Panc1 (cell line): ENCODE measurements at regions not wholly inside any gene's neighbourhood (a gene's known extent, or its start where the extent isn't known, plus 50 kb on each side); places are given as distances from the start of the nearest gene placed in this dataset.

Experiments used
- CTCF ChIP-seq: fragments of 450-650 bp; IDR thresholded peaks from 2 replicates; pipeline ENCODE4 v1.5.1; 2017; ENCODE audit warnings: mild to moderate bottlenecking
- POLR2AphosphoS5 ChIP-seq: IDR thresholded peaks from 2 replicates; pipeline ENCODE4 v1.6.1; 2012; ENCODE audit warnings: mild to moderate bottlenecking, low read depth, low read length, moderate library complexity
- REST ChIP-seq, 2 experiments: IDR thresholded peaks; 2 replicates each; pipeline ENCODE4 v1.6.1; 2011 to 2012; ENCODE audit warnings: low read depth in 2 of 2, control low read depth in 1 of 2, low read length in 1 of 2, mild to moderate bottlenecking in 1 of 2, moderate library complexity in 1 of 2; ENCODE audit not compliant: insufficient read depth in 1 of 2
- SIN3A ChIP-seq: IDR thresholded peaks from 2 replicates; pipeline ENCODE4 v1.6.1; 2012; ENCODE audit warnings: low read depth, mild to moderate bottlenecking, low read length, moderate library complexity, borderline replicate concordance; ENCODE audit not compliant: insufficient read depth

- TF ChIP-seq CTCF (no peak), POLR2AphosphoS5 (no peak), REST (IDR thresholded peaks at IDR 0.05; ENCODE audit: insufficient read depth in 1 of 2, low read depth in 2 of 2, low read length in 1 of 2) (no peak), SIN3A (no peak)
These were observed 545.3 kb downstream of the TSN start for GRCh38 chr2:122300758-122301157.
